HG03460 (cell line): ENCODE measurements at regions not wholly inside any gene's neighbourhood (a gene's known extent, or its start where the extent isn't known, plus 50 kb on each side); places are given as distances from the start of the nearest gene placed in this dataset.

Experiments
- ATAC-seq: cut with Tn5 transposase; IDR thresholded peaks from one replicate; pipeline ENCODE4 v1.9.1; 2021; ENCODE audit not compliant: unreplicated experiment

DNA sequence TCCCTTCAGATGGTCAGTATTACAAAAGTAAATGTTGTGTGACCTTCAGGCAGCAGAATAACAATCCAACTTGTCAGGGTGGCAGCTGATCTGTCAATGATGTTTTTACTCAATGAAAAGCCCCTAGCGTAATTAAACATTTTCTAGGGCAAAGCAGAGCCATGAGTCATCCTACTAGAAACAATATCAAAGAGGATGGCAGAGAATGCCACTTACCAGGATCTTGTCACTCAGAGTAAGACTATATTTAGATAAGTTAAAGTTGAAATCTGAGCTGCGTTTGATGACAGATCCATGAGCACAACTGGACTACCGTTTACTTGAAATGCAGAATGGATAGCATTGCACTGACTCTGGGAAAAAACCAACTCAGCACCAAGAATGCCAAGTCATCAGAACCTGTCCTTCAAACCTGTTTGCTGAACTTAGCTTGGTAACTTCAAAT, 612.6 kb upstream of the ACVR2A start:
- no peak for ATAC-seq

GRCh38 chr2:147231607-147232006, 613.2 kb upstream of the ACVR2A start:
- peak; percentile 69 for ATAC-seq

- ATAC-seq = no peak
These were observed 613.7 kb upstream of the ACVR2A start for GRCh38 chr2:147231081-147231480.

DNA sequence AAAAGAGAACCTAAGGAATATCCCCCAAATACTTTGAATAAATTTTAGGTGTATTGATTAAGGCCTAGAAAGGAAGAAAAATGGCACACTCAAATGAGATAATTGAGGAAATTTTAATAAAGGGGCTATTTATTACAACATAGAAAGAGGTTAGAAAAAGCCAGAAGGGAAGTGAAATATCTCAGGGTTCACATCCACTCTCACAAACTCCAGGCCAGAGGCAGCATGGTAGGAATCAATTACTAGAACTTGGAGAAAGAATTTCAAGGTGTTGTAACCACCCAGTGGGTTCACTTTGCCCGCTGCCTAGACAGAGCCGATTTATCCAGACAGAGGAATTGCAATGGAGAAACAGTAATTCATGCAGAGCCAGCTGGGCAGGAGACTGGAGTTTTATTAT, 617.5 kb upstream of the ACVR2A start:
- no peak for ATAC-seq

DNA sequence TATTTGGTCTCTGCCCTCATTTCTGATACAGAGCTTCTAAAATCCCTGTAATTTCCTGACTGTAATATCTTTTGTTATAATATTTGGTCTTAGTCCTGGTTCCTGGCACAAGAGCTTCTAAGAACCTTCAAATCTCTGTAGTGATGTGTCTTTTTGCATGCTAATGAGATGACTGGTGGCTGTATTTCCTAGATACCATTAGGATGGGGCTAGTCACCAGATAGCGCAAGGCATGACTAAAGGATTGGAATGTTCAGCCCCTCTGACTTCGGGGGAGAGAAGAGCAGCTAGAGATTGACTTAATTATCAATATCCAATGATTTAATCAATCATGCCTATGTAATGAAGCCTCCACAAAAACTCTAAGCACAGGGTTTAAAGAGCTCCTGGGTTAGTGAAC, 620.8 kb upstream of the ACVR2A start:
- ATAC-seq = no peak

- no peak for ATAC-seq
These were observed 621.2 kb upstream of the ACVR2A start for GRCh38 chr2:147223553-147224060.

DNA sequence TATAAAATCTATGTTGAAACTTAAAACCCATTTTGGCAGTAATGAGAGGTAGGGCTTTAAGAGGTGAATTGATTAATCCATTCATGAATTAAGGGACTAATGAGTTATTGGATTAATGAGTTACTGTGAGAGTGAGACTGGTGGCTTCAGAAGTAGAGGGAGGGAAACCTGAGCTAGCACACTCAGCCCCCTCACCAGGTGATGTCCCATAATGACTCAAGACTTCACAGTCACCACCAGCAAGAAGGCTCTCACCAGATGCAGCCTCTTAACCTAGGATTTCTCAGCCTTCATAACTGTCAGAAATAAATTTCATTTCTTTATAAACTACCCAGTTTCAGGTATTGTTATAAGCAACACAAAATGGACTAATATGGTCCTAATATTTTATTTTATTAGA, 621.7 kb upstream of the ACVR2A start:
- ATAC-seq = peak; percentile 81

- ATAC-seq = no peak
These were observed 622.3 kb upstream of the ACVR2A start for GRCh38 chr2:147222506-147222905.

DNA sequence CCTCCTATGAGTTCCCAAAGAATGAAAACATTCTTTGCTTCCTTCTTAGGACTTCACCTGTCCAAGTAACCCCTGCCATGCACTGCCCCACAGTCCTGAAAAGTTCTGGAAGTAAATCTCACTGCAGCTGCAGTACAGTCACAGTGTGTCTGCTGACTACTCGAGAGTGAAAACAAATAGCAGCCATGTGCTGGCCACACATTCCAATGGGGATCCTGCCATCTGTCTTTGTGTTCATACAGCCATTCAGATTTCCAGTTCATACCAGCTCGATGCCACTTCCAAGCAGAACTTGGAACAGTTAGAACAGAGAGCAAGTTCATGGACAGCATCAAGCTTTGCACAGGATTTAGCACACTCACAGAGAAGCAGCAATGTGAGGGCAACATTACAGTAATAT, 629.9 kb upstream of the ACVR2A start:
- ATAC-seq = no peak

DNA sequence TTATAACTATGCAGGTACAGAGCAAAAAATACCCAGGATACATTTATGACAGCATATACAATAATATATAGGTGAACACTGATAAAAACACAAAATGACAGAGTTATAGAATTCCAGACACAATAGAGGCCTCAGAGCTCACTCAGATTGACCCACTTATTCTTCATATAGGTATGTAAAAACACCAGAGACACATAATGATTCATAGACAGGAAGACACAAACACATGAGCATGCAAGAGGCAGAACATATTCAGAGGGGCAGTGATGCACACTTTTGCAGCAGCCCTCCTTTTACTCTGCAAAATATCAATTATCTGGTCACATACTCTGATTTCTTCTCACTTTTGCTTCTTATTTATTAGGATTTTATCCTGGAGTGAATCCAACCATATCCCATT, 633.3 kb upstream of the ACVR2A start:
- ATAC-seq = no peak

DNA sequence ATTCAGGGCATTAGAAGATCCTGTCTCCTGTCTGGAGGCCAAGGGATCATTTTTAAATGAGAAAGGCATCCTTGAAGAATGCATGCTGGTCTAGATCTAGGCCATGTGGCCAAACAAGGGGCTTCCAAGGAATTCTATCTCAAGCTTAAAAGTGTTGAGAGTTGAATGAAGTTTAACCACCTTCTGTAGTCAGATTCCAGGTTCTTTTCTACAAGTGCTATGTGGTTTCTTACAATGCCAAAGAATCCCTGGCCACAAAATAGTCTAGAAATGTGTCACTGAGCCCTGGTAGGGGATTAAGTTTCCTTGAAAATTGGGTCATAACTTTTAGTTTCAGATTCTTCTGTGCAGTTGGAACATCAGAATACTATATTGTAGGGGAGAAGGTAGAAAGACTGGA, 640.7 kb upstream of the ACVR2A start:
- ATAC-seq = no peak

GRCh38 chr2:147198651-147199171, 646.1 kb upstream of the ACVR2A start:
- no peak for ATAC-seq

GRCh38 chr2:147197754-147198483, 646.9 kb upstream of the ACVR2A start:
- ATAC-seq = no peak

DNA sequence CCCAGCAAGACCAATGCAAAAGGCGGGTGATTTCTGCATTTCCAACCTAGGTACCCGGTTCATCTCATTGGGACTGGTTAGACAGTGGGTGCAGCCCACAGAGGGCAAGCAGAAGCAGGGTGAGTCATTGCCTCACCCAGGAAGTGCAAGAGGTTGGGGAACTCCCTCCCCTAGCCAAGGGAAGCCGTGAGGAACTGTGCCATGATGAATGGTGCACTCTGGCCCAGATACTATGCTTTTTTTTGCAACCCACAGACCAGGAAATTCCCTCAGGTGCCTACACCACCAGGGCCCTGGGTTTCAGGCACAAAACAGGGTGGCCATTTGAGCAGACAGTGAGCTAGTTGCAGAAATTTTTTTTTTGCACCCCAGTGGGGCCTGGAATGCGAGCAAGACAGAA, 662.6 kb upstream of the ACVR2A start:
- peak; percentile 79 for ATAC-seq

DNA sequence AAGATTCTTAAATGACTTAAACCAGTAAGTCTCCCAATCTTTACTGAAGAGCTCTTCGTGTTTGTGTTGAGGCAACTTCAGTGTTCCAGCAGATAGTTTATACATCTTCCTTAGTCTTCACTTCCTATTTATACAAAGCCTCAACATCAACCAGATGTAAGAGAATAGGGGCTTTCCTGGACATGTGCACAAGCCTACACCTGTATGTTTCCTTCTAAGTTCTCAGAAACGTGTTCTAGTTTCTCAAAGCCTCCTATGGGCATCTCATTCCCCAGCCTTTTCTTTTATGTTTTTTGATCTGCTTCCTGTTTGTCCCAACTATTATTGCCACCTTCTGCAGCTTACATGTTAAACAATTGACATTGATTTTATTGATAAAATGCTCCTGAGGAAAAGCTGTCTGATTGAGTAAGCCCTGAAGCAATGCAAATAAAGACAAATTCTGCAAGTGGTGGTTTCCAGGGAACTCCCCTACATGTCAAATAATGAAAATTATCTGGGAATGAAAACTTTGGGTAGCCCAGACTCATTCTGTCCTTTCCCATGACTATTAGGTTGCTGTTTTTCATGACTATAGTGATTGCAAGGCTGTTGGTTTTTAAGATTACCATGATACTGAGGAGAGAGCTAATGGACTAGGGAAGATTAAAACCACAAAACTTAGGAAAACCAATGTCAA, 663.3 kb upstream of the ACVR2A start:
- ATAC-seq = peak; percentile 50

DNA sequence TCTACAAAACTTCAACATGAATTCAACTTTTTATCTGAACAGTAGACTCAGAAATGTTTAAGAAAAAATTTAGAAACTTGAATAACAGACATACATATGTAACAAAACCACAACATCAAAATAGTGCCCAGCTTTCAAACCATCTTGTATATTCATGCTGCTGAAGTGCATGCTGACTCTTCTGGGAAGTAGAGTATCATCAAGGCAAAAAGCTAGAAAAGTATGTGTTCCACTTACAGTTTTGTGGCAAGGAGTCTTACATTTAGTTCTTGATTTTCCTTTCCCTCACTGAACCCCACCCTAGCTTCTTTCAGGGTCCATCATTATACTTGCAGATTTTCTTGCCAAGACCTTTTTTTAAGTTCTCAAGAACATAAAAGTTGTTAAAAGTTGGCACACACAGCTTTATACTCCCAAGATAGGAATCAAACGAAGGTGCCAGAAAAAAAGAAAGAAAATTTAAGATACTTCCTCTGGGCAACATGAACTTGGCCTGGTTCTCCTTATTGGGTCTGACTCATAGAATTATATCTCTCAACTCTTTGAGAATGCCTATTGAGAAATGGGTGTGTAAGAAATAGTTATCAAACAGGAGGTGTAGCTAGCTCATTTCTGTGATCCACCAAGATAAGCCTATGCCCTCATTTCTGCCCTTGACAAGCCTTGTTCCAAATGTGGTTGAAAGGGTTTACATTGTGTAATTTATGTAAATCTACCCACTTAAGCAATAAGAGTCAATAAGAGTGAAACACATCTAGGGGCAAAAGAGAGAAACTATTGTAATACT, 667.6 kb upstream of the ACVR2A start:
- no peak for ATAC-seq

DNA sequence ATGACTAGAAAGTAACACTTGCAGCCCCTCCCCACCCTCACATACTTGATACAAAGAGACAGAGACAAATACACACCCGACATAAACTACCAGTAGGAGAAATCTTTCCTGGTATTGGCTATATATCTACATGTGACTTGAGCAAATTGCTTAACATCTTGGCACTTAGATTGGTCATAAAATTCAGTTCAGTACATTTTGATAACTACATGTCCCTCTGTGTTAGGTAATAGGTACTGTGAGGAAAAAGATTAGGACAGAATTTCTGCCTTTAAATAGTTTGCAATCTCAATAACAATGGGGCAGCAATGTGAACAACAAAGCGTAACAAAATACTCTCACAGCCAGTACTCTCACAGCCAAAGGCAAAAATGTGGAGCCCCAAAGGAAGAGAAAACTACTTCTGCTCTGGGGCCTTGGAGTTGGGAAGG, 670.0 kb upstream of the ACVR2A start:
- no peak for ATAC-seq

DNA sequence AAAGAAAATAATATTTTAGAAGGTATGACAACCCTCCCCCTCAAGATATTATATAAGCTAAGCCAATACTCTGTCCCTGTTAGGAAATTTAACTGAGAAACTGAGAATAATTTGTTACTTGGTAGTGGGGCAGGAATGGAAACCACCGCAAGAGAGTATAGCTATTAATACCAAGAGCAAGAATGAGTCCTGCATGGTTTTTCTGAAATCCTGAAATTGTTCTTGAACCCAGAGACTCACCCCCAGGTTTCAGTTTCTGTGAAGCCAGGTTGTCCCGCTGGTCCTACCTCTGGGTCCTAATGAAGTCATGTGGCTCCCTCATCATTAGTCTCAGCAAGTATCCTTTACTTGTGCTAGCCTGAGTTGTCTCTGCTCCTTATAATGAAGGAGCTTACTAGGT, 671.0 kb upstream of the ACVR2A start:
- ATAC-seq = peak; percentile 50

GRCh38 chr2:147173189-147173581, 671.6 kb upstream of the ACVR2A start:
- no peak for ATAC-seq

GRCh38 chr2:147172493-147173188, 672.2 kb upstream of the ACVR2A start:
- no peak for ATAC-seq

- ATAC-seq = no peak
These were observed 672.9 kb upstream of the ACVR2A start for GRCh38 chr2:147171941-147172340.
